ENCODE measurements at regions not wholly inside any gene's neighbourhood (a gene's known extent, or its start where the extent isn't known, plus 50 kb on each side); places are given as distances from the start of the nearest gene placed in this dataset.

GRCh38 chr2:116411211-116411610 lies 1403.3 kb upstream of the DDX18 start:
- H3K4me1 ChIP-seq (ENCODE audit: control insufficient read depth, extremely low read depth, insufficient read depth, low read length) = no peaks in the 10 kb centered on the region
- dilution Hi-C loops (cut with MboI; ENCODE audit: extremely low pct_ligation_motif_present, low sequenced_read_pairs) = no loop called here
- BruUV-seq (replicated peaks) = no TSS peak
- H3K9ac ChIP-seq (replicated peaks; ENCODE audit: extremely low read depth, insufficient read depth, low read length) = no peak overlapping the region
- H3K4me3 ChIP-seq (replicated peaks in 1 of 3; ENCODE audit: insufficient read depth in 1 of 3, low read depth in 1 of 3, low read length in 3 of 3) = no peak overlapping the region
- POLR2A ChIA-PET = no interaction called here
- no peaks in the 10 kb centered on the region for H3K27me3 ChIP-seq (ENCODE audit: control insufficient read depth in 2 of 2, insufficient read depth in 2 of 2, low read length in 2 of 2)
- CTCF ChIA-PET = no interaction called here
- intact Hi-C loops (cut with micrococcal nuclease) = no loop called here
- FAIRE-seq = no peak
- H3K79me2 ChIP-seq (ENCODE audit: control insufficient read depth, insufficient read depth, low read length) = no peaks in the 10 kb centered on the region
- TF ChIP-seq EZH2 (IDR thresholded peaks at IDR 0.05; ENCODE audit: borderline replicate concordance, low read depth, low read length, severe bottlenecking) (no peak), JUN (IDR thresholded peaks at IDR 0.05; ENCODE audit: borderline replicate concordance, insufficient read depth, insufficient read length, low read depth) (no peak), CTCF (IDR thresholded peaks at IDR 0.05; ENCODE audit: extremely low read depth in 1 of 2, insufficient read depth in 1 of 2, low read depth in 1 of 2, low read length in 2 of 2) (no peak)
- H3K9me1 ChIP-seq (replicated peaks; ENCODE audit: control insufficient read depth, extremely low read depth, insufficient read depth, low read length) = no peaks in the 10 kb centered on the region
- H3K27ac ChIP-seq (ENCODE audit: insufficient read depth, low read depth, low read length) = no peak overlapping the region
- no peak overlapping the region for H2AFZ ChIP-seq (ENCODE audit: low read depth, low read length)
- no peaks in the 10 kb centered on the region for H4K20me1 ChIP-seq (replicated peaks; ENCODE audit: control insufficient read depth, extremely low read depth, insufficient read depth, low read length)
- H3K36me3 ChIP-seq (ENCODE audit: control insufficient read depth in 2 of 2, extremely low read depth in 1 of 2, insufficient read depth in 2 of 2, low read length in 2 of 2) = no peaks in the 10 kb centered on the region
- no peak for DNase-seq (ENCODE audit: low read depth, low spot score)
- H3K9me3 ChIP-seq (replicated peaks; ENCODE audit: control insufficient read depth, insufficient read depth, low read length) = peaks cover 6% of the 10 kb centered on the region
- no peak overlapping the region for H3K4me2 ChIP-seq (ENCODE audit: insufficient read depth, low read length)

GRCh38 chr2:116413659-116414058 lies 1400.8 kb upstream of the DDX18 start:
- FAIRE-seq = no peak
- Histone ChIP-seq H3K4me1 (ENCODE audit: control insufficient read depth, extremely low read depth, insufficient read depth, low read length) (no peaks in the 10 kb centered on the region), H2AFZ (ENCODE audit: low read depth, low read length) (no peak overlapping the region), H3K36me3 (ENCODE audit: control insufficient read depth in 2 of 2, extremely low read depth in 1 of 2, insufficient read depth in 2 of 2, low read length in 2 of 2) (no peaks in the 10 kb centered on the region), H4K20me1 (replicated peaks; ENCODE audit: control insufficient read depth, extremely low read depth, insufficient read depth, low read length) (no peaks in the 10 kb centered on the region), H3K9me1 (replicated peaks; ENCODE audit: control insufficient read depth, extremely low read depth, insufficient read depth, low read length) (no peaks in the 10 kb centered on the region), H3K27me3 (ENCODE audit: control insufficient read depth in 2 of 2, insufficient read depth in 2 of 2, low read length in 2 of 2) (no peaks in the 10 kb centered on the region), H3K4me3 (replicated peaks in 1 of 3; ENCODE audit: insufficient read depth in 1 of 3, low read depth in 1 of 3, low read length in 3 of 3) (no peak overlapping the region), H3K9me3 (replicated peaks; ENCODE audit: control insufficient read depth, insufficient read depth, low read length) (peaks cover 6% of the 10 kb centered on the region), H3K79me2 (ENCODE audit: control insufficient read depth, insufficient read depth, low read length) (no peaks in the 10 kb centered on the region), H3K4me2 (ENCODE audit: insufficient read depth, low read length) (no peak overlapping the region), H3K27ac (ENCODE audit: insufficient read depth, low read depth, low read length) (no peak overlapping the region), H3K9ac (replicated peaks; ENCODE audit: extremely low read depth, insufficient read depth, low read length) (no peak overlapping the region)
- CTCF ChIA-PET = no interaction called here
- intact Hi-C loops (cut with micrococcal nuclease) = no loop called here
- no peak for TF ChIP-seq JUN (IDR thresholded peaks at IDR 0.05; ENCODE audit: borderline replicate concordance, insufficient read depth, insufficient read length, low read depth)
- no peak for TF ChIP-seq MYC (IDR thresholded peaks at IDR 0.05; ENCODE audit: low read depth, low read length)
- no peak for TF ChIP-seq POLR2AphosphoS5 (IDR thresholded peaks at IDR 0.05; ENCODE audit: insufficient read depth, low read depth, low read length)
- TF ChIP-seq GATA2 (IDR thresholded peaks at IDR 0.05; ENCODE audit: insufficient read depth, insufficient read length, low read depth, low read length) = no peak
- no peak for TF ChIP-seq CTCF (IDR thresholded peaks at IDR 0.05; ENCODE audit: extremely low read depth in 1 of 2, insufficient read depth in 1 of 2, low read depth in 1 of 2, low read length in 2 of 2)
- POLR2A ChIA-PET = no interaction called here
- DNase-seq (ENCODE audit: low read depth, low spot score) = no peak
- dilution Hi-C loops (cut with MboI; ENCODE audit: extremely low pct_ligation_motif_present, low sequenced_read_pairs) = no loop called here
- BruUV-seq (replicated peaks) = no TSS peak
